Activated gamma-delta T cell treated with Interleukin-2 at 50 U/mL for 16 hours (primary cell): ENCODE measurements at regions not wholly inside any gene's neighbourhood (a gene's known extent, or its start where the extent isn't known, plus 50 kb on each side); places are given as distances from the start of the nearest gene placed in this dataset.

Experiments used
- DNase-seq: peaks from one replicate; pipeline ENCODE4 v3.0.0-alpha.2; 2020

DNA sequence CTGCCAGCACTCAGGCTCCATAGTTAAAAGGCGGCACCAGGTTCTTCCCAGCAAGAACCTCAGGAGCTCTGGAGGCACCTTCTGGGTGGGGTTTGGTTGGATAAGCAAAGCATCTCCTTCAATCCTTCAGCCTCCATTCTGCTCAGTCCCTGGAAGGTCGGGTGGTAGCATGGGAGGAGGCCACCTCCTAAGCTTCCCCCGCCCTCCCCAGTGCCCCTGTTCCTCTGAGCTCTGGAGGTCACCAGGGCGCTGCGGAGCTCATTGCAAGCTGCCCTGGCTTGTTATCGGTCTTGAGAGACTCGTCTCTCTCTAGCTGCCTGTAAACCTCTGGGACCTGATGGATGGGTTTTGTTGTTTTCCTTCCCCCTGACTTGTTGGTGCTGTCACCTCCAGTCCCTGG lies 124.8 kb downstream of the RPLP1 start:
- DNase-seq: no peak

DNA sequence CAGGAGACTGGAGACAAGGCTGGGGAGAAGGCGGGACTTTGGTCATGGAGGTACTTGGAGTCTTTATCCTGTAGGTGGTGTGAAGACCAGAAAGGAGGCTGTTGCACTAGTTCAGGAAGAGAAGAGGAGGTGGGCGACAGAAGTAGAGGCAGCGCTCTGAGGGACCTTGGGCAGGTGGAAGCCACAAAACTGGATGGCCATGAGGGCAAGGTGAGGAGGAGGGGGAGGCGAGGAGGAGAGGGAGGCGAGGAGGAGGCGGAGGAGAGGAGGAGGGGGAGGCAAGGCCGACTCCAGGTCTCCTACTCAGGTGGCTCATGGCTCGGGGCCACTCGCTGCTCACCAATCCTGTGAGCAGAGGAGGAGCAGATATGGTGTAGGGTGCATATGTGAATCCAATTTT lies 125.6 kb downstream of the RPLP1 start:
- DNase-seq: no peak

GRCh38 chr15:69578787-69579583 lies 126.4 kb downstream of the RPLP1 start:
- peak; percentile 16 for DNase-seq

DNA sequence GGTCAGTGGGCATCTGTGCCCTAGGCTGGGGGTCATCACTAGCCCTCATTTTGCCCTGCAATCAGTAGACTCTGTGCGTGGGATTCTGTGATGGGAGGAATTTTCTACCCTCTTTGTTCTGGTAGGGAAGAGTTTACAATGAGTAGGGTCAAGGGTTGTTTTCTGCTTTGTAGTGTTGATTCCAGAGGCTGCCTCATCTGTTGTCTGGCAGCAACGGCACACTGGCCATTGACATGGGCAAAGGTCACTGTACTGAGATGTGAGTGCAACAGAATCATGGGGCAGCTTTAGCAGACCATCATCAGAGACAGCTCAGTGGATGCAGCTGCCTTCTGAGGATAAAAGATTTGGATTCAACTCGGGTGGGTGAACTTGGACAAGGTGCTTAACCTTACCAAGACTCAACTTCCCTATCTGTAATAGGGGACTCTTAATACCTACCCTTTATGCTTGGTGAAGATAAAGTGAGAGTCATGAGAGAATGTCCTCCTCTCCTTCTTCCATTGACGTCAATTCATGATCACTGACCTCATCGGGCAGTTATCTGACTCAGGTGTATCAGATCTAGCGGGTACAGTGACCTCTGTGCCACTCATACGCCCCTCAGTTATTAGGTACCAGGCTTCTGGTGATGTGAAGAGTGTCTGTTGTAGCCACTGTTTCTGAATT lies 127.5 kb downstream of the RPLP1 start:
- no peak for DNase-seq

GRCh38 chr15:69583626-69584025 lies 131.0 kb downstream of the RPLP1 start:
- no peak for DNase-seq

- no peak for DNase-seq
Measured at GRCh38 chr15:69585937-69586336, 133.3 kb downstream of the RPLP1 start.

GRCh38 chr15:69586721-69587120 lies 134.1 kb downstream of the RPLP1 start:
- DNase-seq: no peak

- DNase-seq: no peak
Measured at GRCh38 chr15:69587723-69588426, 135.3 kb downstream of the RPLP1 start.

DNA sequence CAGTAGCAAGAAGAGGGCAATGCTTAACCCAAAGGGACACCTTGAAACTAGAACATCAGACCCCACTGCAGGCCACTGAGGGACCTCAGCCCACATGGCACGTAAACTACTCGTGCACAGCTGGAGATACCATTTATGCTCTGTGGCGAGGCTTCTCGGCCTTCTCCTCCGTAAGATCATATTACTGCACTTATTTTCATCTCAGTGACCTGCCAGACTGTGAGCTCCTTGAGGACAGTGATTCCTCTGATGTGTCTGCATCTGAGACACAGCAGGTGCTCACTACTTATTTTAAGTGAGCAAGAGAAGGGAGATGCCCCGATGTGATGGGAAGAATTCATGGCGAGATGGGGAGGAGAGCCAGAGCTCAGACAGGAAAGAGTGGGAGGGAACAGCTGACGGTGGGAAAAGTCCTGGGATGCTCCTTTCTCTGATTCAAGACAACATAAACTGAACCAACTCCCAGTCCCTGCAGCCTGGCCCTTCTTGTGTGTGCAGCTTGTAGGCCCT lies 137.6 kb downstream of the RPLP1 start:
- no peak for DNase-seq

GRCh38 chr15:69590932-69591524 lies 138.4 kb downstream of the RPLP1 start:
- DNase-seq: no peak

DNA sequence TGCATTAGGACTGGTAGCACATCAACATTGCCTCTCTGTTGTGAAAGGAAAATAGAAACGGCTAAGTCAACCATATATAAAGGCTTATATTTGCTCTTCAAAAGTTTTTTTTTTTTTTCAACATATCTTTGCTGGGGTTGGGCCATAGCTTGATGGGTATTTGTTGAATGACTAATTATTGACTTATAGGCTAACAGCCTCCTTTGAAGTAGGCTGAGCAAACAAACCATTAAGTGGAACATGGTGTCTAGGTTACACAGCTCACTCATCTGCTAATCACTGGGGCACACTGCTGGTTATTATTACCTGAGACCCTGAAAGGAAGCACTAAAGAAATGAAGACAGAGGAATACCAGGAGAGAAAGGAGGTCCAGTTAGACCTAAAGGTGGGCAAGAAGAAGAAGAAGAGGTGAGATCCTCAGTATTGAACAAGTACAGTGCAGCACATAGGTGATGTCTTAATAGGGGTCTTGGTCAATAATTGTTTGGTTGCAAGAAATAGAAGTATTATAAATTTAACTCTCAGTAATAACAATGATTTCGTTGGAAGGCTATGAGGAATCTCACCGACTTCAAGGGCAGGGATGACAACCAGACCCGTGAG lies 139.4 kb downstream of the RPLP1 start:
- no peak for DNase-seq

DNA sequence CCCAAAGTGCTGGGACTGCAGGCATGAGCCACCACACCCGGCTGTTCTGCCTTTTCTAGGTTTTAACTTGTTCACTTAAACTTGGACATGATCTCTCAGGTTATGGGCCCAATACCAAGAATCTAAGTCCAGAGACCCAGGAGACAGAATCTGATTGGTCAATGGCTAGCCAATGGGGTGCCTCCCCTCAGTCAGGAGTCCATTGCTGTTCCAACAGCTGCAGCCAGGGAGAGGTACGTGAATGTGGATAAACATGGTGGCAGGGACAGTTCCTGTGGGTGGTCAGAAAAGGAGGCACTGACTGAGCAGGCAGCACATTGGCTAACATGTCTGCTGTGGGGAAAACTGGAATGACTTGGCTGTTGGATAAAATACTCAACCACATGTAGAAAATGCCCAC lies 140.3 kb downstream of the RPLP1 start:
- no peak for DNase-seq

DNA sequence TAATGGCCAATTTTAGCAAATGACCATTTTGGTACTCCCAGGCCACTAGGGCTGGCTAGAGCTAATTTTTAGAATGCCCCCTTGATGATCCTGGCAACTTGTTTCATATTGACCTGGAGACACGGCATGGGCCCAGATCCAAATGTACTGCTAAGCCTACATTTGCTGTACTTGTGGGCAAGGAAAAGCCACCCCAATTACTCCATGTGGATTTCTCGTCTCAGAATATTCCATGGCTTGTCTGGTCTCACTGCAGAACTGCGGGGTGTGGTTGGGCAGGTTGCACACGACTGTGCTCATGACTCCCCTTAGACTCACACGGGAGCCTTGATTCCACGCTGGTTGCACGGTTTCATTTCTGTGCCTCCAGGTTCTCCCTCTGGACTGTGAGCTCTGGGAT lies 140.9 kb downstream of the RPLP1 start:
- DNase-seq: no peak

DNA sequence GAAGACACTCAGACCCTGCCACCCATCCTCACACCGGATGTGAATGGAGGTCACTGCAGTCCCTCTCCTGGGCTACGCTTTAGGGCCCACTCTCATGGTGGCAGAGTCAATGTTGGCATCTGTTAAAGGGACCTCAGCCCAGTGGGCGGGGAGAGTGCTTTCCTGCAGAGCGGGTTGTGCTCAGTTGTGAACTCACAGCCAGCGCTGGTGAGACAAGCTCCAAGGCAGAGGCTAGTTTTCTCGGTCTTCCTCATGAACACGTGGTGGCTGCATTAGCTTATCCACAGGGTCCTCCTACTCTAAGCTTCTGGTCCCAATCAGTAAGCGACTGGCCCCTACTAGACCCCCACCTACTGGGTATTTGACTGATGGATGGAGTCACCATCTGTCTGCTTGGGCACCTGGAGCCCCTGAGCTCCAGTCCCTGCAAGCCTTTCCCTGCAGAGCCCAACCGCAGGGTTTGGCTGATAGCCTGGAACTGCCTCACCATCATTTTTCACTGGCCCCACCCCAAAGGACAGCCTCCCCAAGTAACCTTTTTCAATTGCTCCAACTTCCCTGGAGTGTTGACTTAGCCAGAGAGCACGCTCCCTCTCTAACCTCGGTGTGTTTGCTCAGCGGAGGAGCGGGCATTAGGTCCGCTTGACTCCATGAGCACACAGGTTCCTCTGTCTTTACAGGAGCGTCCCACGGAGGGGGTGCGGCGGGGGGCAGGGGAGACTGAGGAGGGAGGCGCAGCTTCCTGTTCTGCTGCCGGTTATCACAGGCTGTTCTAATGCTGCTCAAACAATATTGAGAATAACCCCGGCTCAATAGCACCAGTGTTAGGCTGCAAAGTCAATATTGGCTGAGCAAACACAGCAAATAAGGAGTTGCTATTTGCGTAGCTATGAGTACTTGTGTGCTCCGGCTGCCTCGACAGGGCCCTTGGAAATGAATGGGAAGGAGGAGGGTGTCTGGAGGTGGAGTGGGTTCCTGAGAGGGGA lies 141.7 kb downstream of the RPLP1 start:
- no peak for DNase-seq

- no peak for DNase-seq
Measured at GRCh38 chr15:69595009-69595791, 142.6 kb downstream of the RPLP1 start.

- DNase-seq: no peak
Measured at GRCh38 chr15:69597061-69597592, 144.5 kb downstream of the RPLP1 start.

DNA sequence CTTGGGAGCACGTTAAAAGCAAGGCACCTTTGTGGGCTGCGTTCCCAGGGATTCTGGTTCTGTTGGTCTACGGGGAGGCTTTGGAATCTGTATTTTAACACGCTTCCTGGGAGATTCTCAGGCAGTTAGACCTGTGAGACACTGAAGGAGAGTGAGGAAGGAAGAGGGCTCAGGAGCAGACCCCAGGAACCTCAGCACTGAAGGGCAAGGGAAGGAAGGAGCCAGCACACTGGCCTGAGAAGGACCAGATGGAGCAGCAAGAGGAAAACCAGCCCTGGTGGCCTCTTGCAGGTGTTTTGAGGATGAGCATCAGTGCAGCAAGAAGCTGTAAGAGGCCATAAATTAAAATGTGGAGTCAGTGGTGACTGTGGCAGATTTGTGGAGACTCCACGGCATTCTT lies 146.7 kb downstream of the RPLP1 start:
- DNase-seq: no peak

DNA sequence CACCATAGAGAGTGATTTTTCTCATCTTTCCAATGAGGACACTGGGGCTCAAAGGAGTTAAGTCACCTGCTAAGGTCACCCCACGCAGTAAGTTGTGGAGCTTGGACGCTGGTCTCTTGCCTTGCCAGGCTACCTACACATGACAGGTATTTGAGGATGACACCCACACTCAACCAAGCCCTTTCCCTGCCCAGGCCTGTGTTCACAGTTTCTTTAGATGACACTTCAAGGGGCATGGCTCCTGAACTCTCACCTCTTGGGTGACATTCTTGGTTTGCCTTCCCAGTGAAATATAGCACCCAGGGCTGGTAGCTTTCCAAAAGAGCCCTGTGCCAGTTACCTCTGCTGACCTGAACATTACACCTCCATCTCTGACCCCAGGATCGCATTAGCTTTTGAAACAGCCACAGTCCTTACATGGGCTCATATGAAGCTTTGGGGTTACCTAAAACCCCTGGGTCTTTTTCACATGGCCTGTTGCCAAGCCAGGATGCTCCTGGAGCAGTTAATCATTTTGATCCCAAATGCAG lies 148.0 kb downstream of the RPLP1 start:
- no peak for DNase-seq

DNA sequence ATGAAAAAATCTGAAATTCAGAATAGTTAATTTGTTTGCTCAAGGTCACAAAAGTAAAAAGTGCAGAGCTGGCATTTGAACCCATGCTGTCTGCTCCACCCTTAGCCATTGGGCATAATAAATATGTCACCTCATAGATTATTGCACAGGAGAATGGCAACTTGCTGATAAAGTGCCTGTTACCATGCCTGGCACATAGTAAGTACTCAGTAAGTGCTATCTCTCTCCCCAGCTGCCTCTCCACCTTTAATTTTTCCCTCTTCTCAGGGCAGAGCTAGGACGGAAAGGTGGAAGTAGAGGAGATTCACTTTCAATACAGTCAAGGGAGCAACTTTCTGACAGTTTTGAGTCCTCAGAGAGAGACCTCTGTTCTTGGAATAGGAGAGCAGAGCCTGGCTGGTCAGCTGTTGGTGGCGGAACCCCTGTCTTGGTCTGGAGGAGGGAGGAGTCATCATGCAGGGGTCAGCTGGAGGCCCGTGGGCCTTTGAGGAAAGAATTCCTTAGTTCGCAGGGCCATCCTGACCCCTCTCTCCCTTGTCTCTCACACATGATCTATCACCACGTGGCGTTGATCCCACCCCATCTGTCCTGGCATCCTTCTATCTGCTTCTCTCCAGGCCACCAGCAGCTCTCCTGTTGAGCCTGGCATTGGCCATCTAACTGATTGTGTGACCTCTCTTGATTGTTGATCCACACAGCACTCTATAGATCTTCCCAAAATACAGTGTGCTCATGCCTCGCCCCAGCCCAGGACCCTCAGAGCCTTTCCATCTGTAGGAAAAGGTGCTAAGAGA lies 149.3 kb downstream of the RPLP1 start:
- DNase-seq: no peak
